ENCODE measurements at regions not wholly inside any gene's neighbourhood (a gene's known extent, or its start where the extent isn't known, plus 50 kb on each side); places are given as distances from the start of the nearest gene placed in this dataset.
A peak's percentile ranks its signal among the peaks of the same experiment; 100 is the strongest.
"Not testable (repeated sequence)": the region's sequence is repeated elsewhere in the genome, so short reads cannot be mapped to it uniquely, and the experiment has no call there.

GRCh38 chrX:2578864-2579263 lies 78.1 kb upstream of the DHRSX start:
- Histone ChIP-seq H3K27ac (no peak overlapping the region), H3K4me3 (no peak overlapping the region)

DNA sequence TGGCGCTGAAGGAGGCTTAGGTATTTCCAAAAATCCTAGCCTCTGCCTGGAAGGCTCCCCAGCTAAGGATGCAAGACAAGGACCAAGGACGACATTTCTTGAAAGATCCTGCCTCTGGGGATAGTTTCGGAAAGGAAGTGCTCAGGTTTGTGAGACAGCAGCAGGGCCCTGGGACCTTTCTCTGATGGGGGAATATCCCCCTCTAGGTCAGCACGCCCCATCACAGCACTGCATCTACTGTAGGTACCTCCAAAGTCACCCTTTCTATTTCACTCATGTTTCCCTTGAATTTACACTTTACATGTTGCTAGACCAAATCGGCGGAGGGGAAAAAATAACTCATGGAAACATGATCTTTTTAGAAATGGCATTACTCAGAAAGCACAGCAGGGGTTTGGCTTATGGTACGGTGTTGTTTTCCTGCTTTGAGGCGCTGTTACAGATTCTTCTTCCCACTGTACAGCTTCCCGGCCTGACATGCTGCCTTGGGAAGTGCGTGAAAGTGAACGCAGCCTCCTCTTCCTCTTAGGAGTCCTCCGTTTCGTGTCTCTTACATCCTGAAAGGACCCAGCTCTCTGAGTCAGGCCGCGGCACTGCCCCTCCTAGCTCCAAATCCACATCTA lies 77.2 kb upstream of the DHRSX start:
- Histone ChIP-seq H3K27ac (no peak overlapping the region), H3K4me3 (no peak overlapping the region)

DNA sequence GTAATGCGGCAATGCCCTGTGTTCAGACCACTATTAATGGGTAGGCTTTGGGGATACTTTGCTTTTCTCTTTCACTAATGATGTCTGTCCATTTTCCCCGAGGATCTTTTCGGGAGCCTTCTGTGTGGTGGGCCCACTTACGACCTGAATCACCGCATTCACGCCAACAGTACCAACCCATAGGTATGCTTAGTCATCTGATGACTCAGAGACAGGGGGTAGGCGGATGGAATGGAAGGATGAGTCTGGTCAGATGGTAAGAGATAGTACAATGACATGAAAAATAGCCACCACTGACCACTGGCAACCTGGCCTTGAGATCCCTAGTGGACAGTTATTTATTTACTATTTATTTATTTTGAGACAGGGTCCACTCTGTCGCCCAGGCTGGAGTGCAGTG lies 76.0 kb upstream of the DHRSX start:
- H3K4me3 ChIP-seq, result no peak overlapping the region
- H3K27ac ChIP-seq, result no peak overlapping the region

DNA sequence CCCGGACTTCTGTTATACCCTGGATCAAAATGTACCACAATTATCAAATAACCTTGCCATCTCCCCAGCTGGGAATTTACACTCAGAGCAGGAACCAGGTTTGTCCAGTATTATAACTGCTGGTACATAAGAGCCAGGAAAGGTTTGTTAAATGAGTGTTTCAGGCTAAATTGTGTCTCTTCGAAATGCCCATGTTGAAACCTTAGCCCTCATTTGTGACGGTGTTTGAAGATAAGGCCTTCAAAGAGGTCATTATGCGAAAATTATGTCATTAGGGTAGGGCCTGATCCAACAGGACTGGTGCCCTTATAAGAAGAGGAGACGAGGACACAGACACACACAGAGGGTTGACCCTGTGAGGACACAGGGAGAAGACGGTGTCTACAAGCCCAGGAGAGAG lies 73.5 kb upstream of the DHRSX start:
- no peak overlapping the region for H3K27ac ChIP-seq

DNA sequence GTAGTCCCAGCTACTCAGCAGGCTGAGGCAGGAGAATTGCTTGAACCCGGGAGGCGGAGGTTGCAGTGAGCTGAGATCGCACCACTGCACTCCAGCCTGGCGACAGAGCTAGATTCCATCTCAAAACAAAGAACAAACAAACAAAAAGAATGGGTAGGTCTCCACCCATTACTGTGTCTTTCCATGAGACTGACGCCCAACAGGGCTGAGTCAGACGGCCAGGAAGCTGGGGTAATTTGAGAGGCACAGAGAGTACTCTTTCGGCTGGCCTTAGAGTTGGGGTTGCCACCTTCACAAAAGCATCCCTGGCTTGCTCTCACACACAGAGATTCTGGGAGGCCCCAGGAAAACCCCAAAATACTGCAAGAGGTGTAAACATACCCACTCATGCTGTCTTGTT lies 72.0 kb upstream of the DHRSX start:
- Histone ChIP-seq H3K27ac (peak overlapping the region in 7 of 21 experiments; percentile 3 to 55 (median 28)), H3K4me3 (no peak overlapping the region)

More for the DNA sequence above, 73.5 kb upstream of the DHRSX start:
- H3K4me3 ChIP-seq, result no peak overlapping the region

GRCh38 chrX:2568125-2568524 lies 67.3 kb upstream of the DHRSX start:
- H3K4me3 ChIP-seq, result no peak overlapping the region
- H3K27ac ChIP-seq, result no peak overlapping the region

DNA sequence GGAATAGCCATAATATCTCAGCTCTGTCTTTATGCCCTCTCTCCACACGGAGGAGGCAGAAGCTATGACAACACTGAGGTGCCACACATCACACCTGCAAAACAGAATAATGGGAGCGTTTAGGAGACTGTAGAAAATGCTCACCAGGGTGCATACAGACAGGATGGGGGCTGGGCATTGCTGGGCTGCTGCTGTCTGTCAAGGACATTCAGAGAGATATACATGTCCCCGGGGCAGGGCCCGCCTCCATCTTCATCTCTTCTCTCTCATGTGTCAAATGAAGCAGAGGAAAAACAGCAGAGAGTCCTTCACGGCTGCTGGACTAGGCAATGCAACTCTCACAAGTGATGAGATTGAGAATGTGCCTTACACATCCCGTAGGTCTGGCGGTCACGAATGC lies 65.3 kb upstream of the DHRSX start:
- no peak overlapping the region for H3K27ac ChIP-seq

DNA sequence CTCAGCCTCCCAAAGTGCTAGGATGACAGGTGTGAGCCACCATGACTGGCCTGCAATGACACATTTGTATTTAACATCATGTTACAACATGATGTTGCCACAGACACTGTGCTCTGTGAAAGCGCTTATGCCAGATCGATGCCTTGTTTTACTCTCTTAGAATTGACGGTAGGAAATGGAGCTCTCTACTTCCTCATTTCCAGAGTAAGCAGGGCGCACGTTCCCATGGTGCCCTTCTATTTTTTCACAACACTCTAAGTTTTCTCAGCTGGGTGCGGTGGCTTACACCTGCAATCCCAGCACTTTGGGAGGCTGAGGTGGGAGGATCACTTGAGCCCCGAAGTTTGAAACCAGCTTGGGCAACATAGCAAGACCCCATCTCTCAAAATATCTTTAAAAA lies 60.7 kb upstream of the DHRSX start:
- Histone ChIP-seq H3K27ac (no peak overlapping the region), H3K4me3 (no peak overlapping the region)

More for the DNA sequence above, 65.3 kb upstream of the DHRSX start:
- no peak overlapping the region for H3K4me3 ChIP-seq

DNA sequence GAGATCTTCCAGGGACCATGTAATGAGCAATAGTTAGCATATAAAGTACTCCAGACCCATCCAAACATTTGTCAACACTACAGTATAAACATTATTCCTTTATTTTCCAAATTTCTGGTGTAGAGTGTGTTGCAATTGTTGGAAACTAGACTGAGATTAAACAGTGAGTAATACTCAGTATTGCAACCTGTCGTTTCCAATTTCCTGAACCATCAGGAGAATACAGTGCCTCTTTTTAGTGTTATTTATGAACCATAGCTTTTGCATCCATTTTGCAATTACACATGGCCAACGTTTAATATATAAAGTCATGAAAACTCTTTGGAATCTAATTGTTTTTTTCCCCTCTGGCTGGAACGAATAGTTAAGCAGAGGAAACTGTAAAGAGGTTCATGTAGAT lies 58.3 kb upstream of the DHRSX start:
- Histone ChIP-seq H3K27ac (no peak overlapping the region), H3K4me3 (no peak overlapping the region)

DNA sequence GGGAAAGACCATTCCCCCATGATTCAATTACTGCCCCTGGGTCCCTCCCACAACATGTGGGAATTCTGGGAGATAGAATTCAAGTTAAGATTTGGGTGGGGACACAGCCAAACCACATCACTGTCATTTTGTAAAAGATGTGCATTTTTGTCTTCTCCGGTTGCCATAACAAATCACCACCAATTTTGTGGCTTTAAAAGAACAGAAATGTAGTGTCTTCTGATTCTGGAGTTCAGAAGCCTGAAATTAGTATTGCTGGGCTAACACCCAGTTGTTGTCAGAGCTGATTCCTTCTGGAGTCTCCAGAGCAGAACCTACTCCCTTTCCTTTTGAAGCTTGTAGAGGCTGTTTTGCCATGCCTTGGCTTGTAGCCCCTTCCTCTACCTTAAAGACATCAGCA lies 54.1 kb upstream of the DHRSX start:
- Histone ChIP-seq H3K4me3 (no peak overlapping the region), H3K27ac (no peak overlapping the region)

DNA sequence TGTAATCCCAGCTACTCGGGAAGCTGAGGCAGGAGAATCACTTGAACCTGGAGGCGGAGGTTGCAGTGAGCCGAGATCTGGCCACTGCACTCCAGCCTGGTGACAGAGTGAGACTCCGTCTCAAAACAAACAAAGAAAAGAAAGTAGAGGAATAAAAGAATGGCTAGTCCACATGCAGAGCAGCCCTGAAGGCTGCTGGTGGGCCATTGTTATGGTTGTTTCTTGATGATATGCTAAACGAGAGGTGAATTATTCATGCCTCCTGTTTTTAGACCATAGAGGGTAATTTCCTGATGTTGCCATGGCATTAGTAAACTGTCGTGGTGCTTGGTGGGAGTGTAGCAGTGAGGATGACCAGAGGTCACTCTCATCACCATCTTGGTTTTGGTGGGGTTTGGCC lies 53.3 kb upstream of the DHRSX start:
- H3K4me3 ChIP-seq, H3K27ac ChIP-seq: not testable (repeated sequence)

DNA sequence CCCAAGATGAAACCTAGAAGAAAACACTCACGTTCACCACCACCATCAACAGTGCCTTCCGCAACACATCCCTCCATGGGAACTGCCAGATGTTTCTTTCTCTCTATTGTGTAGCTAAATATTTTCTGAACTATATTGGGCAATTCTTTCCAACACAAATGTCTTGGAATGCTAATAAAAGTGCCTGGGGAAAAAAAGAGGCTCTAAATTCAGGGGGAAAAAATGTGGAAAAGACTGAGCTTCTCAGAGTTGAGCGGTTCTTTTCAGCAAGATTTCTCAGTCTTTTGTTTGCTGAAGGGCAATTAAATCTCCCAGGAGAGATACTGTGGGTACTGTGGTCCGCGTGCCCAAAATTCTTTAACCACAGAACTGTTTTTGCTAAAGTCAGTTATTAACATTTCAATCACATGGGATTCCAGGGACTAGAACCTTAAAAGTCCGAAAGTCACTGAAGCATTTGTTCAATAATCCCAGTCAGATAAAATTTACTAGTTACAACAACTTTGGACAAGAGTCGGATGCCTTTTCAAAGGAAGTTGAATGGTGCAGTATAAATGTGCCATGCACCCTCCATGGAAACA lies 51.9 kb upstream of the DHRSX start:
- Histone ChIP-seq H3K4me3 (no peak overlapping the region), H3K27ac (no peak overlapping the region)

- H3K4me3 ChIP-seq, result no peak overlapping the region
- no peak overlapping the region for H3K27ac ChIP-seq
Observed at GRCh38 chrX:2550328-2551020, 49.7 kb upstream of the DHRSX start.

Data from skin epidermis (tissue), 12 donors.